SHP77 (cell line): ENCODE measurements at regions not wholly inside any gene's neighbourhood (a gene's known extent, or its start where the extent isn't known, plus 50 kb on each side); places are given as distances from the start of the nearest gene placed in this dataset.
A peak's percentile ranks its signal among the peaks of the same experiment; 100 is the strongest.
"Not testable (repeated sequence)": the region's sequence is repeated elsewhere in the genome, so short reads cannot be mapped to it uniquely, and the experiment has no call there.

Source experiments
- DNase-seq, 2 experiments: peaks; one replicate each; lab custom pipeline; 2025; lab: John Stamatoyannopoulos, UW

- DNase-seq, result no peak
Observed at GRCh38 chr4:58368221-58368620, 1258.0 kb upstream of the IGFBP7 start.

- no peak for DNase-seq
Observed at GRCh38 chr4:58360354-58361133, 1250.4 kb upstream of the IGFBP7 start.

GRCh38 chr4:58359590-58359989, 1249.4 kb upstream of the IGFBP7 start:
- no peak for DNase-seq

- DNase-seq, result no peak
Observed at GRCh38 chr4:58357947-58358346, 1247.8 kb upstream of the IGFBP7 start.

GRCh38 chr4:58325070-58325469, 1214.9 kb upstream of the IGFBP7 start:
- DNase-seq, result no peak

GRCh38 chr4:58313444-58313843, 1203.3 kb upstream of the IGFBP7 start:
- no peak for DNase-seq

- no peak for DNase-seq
Observed at GRCh38 chr4:58303456-58303855, 1193.3 kb upstream of the IGFBP7 start.

GRCh38 chr4:58301376-58301999, 1191.3 kb upstream of the IGFBP7 start:
- DNase-seq, result no peak

- no peak for DNase-seq
Observed at GRCh38 chr4:58286335-58286734, 1176.2 kb upstream of the IGFBP7 start.

GRCh38 chr4:58280928-58281327, 1170.7 kb upstream of the IGFBP7 start:
- not testable (repeated sequence) for DNase-seq

- no peak for DNase-seq
Observed at GRCh38 chr4:58275856-58276255, 1165.7 kb upstream of the IGFBP7 start.

- no peak for DNase-seq
Observed at GRCh38 chr4:58274553-58274952, 1164.4 kb upstream of the IGFBP7 start.

- no peak for DNase-seq
Observed at GRCh38 chr4:58272311-58272710, 1162.1 kb upstream of the IGFBP7 start.

- DNase-seq, result no peak
Observed at GRCh38 chr4:58265734-58266133, 1155.5 kb upstream of the IGFBP7 start.

- DNase-seq, result no peak
Observed at GRCh38 chr4:58261526-58261925, 1151.3 kb upstream of the IGFBP7 start.

- DNase-seq, result no peak
Observed at GRCh38 chr4:58254291-58254690, 1144.1 kb upstream of the IGFBP7 start.

GRCh38 chr4:58252656-58253055, 1142.5 kb upstream of the IGFBP7 start:
- DNase-seq, result no peak

- DNase-seq, result peak; percentile 36 to 37
Observed at GRCh38 chr4:58247792-58248191, 1137.6 kb upstream of the IGFBP7 start.

GRCh38 chr4:58225460-58225859, 1115.3 kb upstream of the IGFBP7 start:
- DNase-seq, result no peak

- DNase-seq, result no peak
Observed at GRCh38 chr4:58219179-58219578, 1109.0 kb upstream of the IGFBP7 start.

GRCh38 chr4:58216461-58216860, 1106.3 kb upstream of the IGFBP7 start:
- DNase-seq, result no peak

- no peak for DNase-seq
Observed at GRCh38 chr4:58214376-58214775, 1104.2 kb upstream of the IGFBP7 start.

GRCh38 chr4:58209551-58209950, 1099.4 kb upstream of the IGFBP7 start:
- no peak for DNase-seq

GRCh38 chr4:58209001-58209400, 1098.8 kb upstream of the IGFBP7 start:
- no peak for DNase-seq
